NT2/D1 (cell line): ENCODE measurements at regions not wholly inside any gene's neighbourhood (a gene's known extent, or its start where the extent isn't known, plus 50 kb on each side); places are given as distances from the start of the nearest gene placed in this dataset.

Experiments
- DNase-seq: peaks from one replicate; pipeline ENCODE4 v3.0.0-alpha.2; 2011; ENCODE audit warnings: low read depth, low spot score
- H3K27me3 ChIP-seq: 2 replicates; pipeline ENCODE4 v1.6.0; 2011; ENCODE audit warnings: mild to moderate bottlenecking; ENCODE audit not compliant: insufficient read length, insufficient read depth
- H3K36me3 ChIP-seq: 2 replicates; pipeline ENCODE4 v1.6.1; 2011; ENCODE audit warnings: mild to moderate bottlenecking, low read length, mixed read lengths; ENCODE audit not compliant: insufficient read depth, insufficient read length
- H3K4me1 ChIP-seq: 2 replicates; pipeline ENCODE4 v1.5.1; 2011; ENCODE audit not compliant: insufficient read depth, insufficient read length
- H3K4me3 ChIP-seq: 2 replicates; pipeline ENCODE4 v1.5.1; 2011; ENCODE audit warnings: low read depth; ENCODE audit not compliant: insufficient read length
- H3K9ac ChIP-seq: 2 replicates; pipeline ENCODE4 v1.6.0; 2011; ENCODE audit warnings: low read depth; ENCODE audit not compliant: insufficient read length
- H3K9me3 ChIP-seq: 2 replicates; pipeline ENCODE4 v1.5.1; 2011; ENCODE audit warnings: mild to moderate bottlenecking, low read length; ENCODE audit not compliant: insufficient read depth
- SUZ12 ChIP-seq: IDR thresholded peaks from 2 replicates; pipeline ENCODE4 v1.6.1; 2011; ENCODE audit not compliant: insufficient read length, insufficient read depth; ENCODE audit errors: extremely low read depth
- YY1 ChIP-seq: IDR thresholded peaks from 2 replicates; pipeline ENCODE4 v1.6.1; 2011; ENCODE audit not compliant: insufficient read length, insufficient read depth
- ZNF274 ChIP-seq: IDR thresholded peaks from 2 replicates; pipeline ENCODE4 v1.6.1; 2011; ENCODE audit warnings: mild to moderate bottlenecking, low read depth, low read length

- H3K27me3 ChIP-seq = no peaks in the 10 kb centered on the region
- DNase-seq = no peak
- H3K4me3 ChIP-seq = no peak overlapping the region
- no peak for TF ChIP-seq SUZ12
- TF ChIP-seq YY1 = no peak
- TF ChIP-seq ZNF274 = no peak
- no peaks in the 10 kb centered on the region for H3K4me1 ChIP-seq
- H3K9ac ChIP-seq = no peak overlapping the region
- no peaks in the 10 kb centered on the region for H3K36me3 ChIP-seq
- H3K9me3 ChIP-seq = no peaks in the 10 kb centered on the region
Observed at GRCh38 chr15:87779746-87780145, 476.8 kb downstream of the NTRK3 start.

- no peak overlapping the region for H3K4me3 ChIP-seq
- H3K36me3 ChIP-seq = no peaks in the 10 kb centered on the region
- H3K4me1 ChIP-seq = no peaks in the 10 kb centered on the region
- H3K9me3 ChIP-seq = no peaks in the 10 kb centered on the region
- no peak for DNase-seq
- no peak overlapping the region for H3K9ac ChIP-seq
- TF ChIP-seq YY1 (no peak), ZNF274 (no peak), SUZ12 (no peak)
- no peaks in the 10 kb centered on the region for H3K27me3 ChIP-seq
Observed at GRCh38 chr15:87778358-87778757, 478.2 kb downstream of the NTRK3 start.

GRCh38 chr15:87777054-87777561, 479.4 kb downstream of the NTRK3 start:
- Histone ChIP-seq H3K4me1 (no peaks in the 10 kb centered on the region), H3K4me3 (no peak overlapping the region), H3K9ac (no peak overlapping the region), H3K27me3 (no peaks in the 10 kb centered on the region), H3K36me3 (no peaks in the 10 kb centered on the region), H3K9me3 (no peaks in the 10 kb centered on the region)
- no peak for TF ChIP-seq ZNF274
- no peak for TF ChIP-seq YY1
- TF ChIP-seq SUZ12 = no peak
- DNase-seq = no peak

- no peaks in the 10 kb centered on the region for H3K9me3 ChIP-seq
- no peaks in the 10 kb centered on the region for H3K36me3 ChIP-seq
- no peak overlapping the region for H3K4me3 ChIP-seq
- no peaks in the 10 kb centered on the region for H3K27me3 ChIP-seq
- H3K4me1 ChIP-seq = no peaks in the 10 kb centered on the region
- H3K9ac ChIP-seq = no peak overlapping the region
- DNase-seq = no peak
- no peak for TF ChIP-seq SUZ12
- no peak for TF ChIP-seq ZNF274
- no peak for TF ChIP-seq YY1
Observed at GRCh38 chr15:87767516-87767915, 489.0 kb downstream of the NTRK3 start.

GRCh38 chr15:87764461-87765240, 491.9 kb downstream of the NTRK3 start:
- H3K27me3 ChIP-seq = no peaks in the 10 kb centered on the region
- H3K36me3 ChIP-seq = no peaks in the 10 kb centered on the region
- no peaks in the 10 kb centered on the region for H3K9me3 ChIP-seq
- no peaks in the 10 kb centered on the region for H3K4me1 ChIP-seq
- peak; percentile 67 for DNase-seq
- no peak overlapping the region for H3K4me3 ChIP-seq
- TF ChIP-seq YY1 (no peak), ZNF274 (no peak), SUZ12 (no peak)
- no peak overlapping the region for H3K9ac ChIP-seq

- Histone ChIP-seq H3K27me3 (no peaks in the 10 kb centered on the region), H3K4me1 (no peaks in the 10 kb centered on the region), H3K9ac (no peak overlapping the region), H3K4me3 (no peak overlapping the region), H3K9me3 (no peaks in the 10 kb centered on the region), H3K36me3 (no peaks in the 10 kb centered on the region)
- TF ChIP-seq YY1 = no peak
- TF ChIP-seq SUZ12 = no peak
- no peak for TF ChIP-seq ZNF274
- DNase-seq = no peak
Observed at GRCh38 chr15:87763837-87764236, 492.7 kb downstream of the NTRK3 start.

- no peak overlapping the region for H3K9ac ChIP-seq
Observed at GRCh38 chr15:87761736-87762509, 494.6 kb downstream of the NTRK3 start.

More at GRCh38 chr15:87761736-87762509, 494.6 kb downstream of the NTRK3 start:
- no peaks in the 10 kb centered on the region for H3K9me3 ChIP-seq
- no peak for DNase-seq
- no peaks in the 10 kb centered on the region for H3K36me3 ChIP-seq
- H3K4me1 ChIP-seq = no peaks in the 10 kb centered on the region
- H3K4me3 ChIP-seq = no peak overlapping the region
- no peaks in the 10 kb centered on the region for H3K27me3 ChIP-seq
- TF ChIP-seq YY1 (no peak), SUZ12 (no peak), ZNF274 (no peak)
